EH (cell line): ENCODE measurements at regions not wholly inside any gene's neighbourhood (a gene's known extent, or its start where the extent isn't known, plus 50 kb on each side); places are given as distances from the start of the nearest gene placed in this dataset.

Experiments
- DNase-seq: peaks from one replicate; pipeline ENCODE4 v3.0.0-alpha.2; 2015; ENCODE audit warnings: low read depth

DNA sequence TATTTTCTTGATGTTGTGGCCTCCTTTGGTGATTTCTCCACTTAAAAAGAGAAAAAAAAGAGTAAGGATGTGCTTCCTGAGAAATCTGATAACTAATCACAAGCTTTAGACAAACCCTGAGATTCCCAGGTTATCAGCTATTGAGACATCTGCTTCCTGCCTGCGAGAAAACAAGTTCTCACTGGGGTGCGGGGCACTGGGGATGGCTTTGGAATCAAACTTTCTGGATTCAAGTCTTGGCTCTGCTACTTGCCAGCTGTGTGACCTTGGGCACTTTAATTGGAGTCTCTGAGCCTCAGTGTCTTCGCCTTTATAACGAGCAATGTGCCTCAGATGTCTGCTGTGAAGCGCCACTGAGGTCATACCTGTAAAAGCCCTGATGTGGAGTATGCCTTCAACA lies 152.5 kb upstream of the NAV2 start:
- no peak for DNase-seq

DNA sequence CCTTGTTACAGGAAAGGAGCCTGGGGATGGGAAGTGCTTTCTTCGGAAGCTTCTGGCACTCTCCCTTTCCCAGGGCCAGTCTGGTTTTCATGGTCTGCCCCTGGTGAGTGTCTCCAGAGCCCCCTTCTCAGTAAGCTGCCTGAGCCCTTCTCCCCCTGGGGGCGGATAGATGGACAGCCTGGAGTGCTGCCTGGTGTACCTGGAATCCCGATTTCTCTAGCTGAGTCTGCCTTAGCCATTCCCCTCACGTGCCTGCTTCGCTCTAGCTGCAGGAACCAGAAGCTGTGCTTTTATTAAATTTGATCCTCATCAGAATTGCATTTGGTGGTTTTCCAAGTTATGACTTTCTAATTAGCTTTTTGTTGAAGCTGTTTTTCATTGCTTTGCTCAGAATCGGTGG lies 152.9 kb upstream of the NAV2 start:
- DNase-seq, result no peak

GRCh38 chr11:19558189-19558986 lies 154.2 kb upstream of the NAV2 start:
- DNase-seq, result no peak

DNA sequence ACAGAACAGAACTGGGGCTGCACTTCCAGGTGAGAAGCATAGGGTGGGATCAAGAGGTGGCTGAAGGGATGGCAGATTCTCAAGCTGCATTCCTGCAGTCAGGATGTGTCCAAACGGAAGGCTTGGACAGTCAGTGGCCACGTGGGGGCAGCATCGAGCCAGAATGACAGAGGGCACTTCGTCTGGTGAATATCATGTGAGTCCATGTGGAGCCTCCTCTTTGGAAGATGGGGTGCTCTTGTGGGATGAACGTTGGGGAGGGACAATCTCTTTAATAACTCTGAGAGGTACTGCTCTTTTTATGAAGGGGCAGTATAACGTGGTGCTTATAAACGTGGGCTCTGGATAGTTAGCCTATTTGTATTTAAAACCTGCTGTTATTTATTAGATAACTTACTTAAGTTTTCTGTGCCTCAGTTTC lies 154.9 kb upstream of the NAV2 start:
- peak; percentile 77 for DNase-seq

DNA sequence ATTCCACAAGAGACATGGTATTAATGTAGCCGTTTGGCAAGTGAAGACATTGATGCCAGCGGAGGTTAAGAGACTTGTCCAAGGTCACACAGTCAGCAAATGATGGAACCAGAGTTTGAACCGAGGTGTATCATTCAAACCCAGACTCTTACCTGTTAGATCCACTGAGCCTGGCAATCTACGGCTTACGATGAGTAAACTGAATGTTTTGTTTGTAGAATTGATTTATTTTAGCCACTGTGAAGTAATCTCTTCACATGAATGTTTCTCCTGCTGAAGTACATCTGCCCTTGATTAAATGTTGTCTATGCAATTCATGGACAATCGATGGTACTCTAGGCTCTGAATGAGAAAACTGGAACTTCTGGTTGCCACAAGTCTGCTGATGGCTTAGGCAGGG lies 155.5 kb upstream of the NAV2 start:
- DNase-seq, result no peak

DNA sequence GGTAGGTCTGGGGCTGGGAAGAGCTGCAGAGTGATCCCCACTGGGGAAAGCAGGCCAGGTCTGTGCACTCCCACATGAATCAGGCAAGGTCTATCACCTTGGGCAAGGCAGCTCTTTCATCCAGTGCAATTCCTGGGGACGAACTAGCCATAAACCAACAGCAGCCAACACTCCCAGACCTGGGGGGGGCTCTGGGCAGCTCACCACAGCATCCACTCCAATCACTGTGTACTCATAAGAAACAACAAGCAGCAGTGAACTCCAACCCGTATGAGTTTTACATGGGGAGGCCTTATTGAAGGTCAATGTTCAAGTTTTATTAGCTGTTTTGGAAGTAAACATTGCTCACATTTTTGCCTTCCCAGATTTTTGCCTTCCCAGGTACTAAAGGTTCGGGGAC lies 157.4 kb upstream of the NAV2 start:
- DNase-seq, result no peak

- peak; percentile 73 for DNase-seq
Measured at GRCh38 chr11:19553683-19554333, 158.8 kb upstream of the NAV2 start.

DNA sequence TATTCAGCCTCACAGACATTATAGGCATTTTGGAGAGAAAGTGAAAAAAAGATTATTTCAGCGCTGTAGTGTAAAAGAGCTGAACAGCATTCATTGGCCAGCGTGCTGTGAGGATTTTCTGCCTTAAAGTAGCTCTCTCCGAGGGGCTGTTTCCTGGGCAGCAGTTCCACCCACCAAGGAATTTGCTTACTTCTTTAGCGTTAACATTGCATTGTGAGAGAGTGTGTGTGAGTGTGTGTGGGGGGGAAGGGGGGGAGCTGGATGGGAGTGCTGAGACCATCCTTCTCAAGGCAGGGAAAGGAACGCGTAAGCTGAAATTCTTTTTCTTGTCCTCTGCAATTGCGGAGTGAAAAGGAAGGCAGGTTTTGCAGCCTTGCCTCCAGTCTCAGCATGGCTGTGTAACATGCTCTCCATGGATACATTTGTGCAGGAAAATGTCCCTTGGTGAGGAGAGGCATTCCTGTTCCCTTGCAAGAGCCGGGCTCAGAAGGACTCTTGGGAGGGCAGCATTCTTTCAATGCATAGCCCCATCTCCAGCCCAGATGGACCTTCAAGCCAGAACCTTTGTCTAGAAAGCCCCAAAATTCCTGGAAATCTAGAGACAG lies 159.9 kb upstream of the NAV2 start:
- no peak for DNase-seq

- no peak for DNase-seq
Measured at GRCh38 chr11:19552161-19552560, 160.5 kb upstream of the NAV2 start.

GRCh38 chr11:19551457-19551856 lies 161.2 kb upstream of the NAV2 start:
- no peak for DNase-seq

GRCh38 chr11:19547044-19547443 lies 165.6 kb upstream of the NAV2 start:
- DNase-seq, result no peak

GRCh38 chr11:19546325-19546724 lies 166.3 kb upstream of the NAV2 start:
- no peak for DNase-seq

DNA sequence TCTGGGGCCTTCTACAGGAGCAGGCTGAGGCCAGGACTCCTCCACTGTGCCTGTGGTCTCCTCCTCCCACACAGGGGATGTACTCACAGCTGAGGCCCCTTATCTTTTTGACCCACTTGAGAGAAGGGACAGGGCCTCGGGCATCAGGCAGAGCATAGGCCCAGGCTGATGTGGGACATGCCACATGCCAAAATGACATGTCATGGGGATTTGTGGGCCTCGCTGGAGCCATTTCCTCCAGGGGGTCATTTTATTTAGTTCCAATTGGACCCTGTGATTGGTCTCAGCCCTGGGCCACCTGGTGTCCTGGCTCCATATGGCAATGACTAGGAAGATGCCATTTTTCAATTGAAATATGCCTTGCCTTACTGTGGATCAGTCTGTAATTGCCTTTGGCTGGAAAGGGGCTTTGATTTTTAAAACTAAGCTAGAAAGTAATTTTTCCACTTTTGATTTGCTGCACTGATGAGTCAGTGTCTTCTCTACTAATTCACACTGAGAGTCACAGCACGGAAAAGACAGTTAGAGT lies 171.1 kb upstream of the NAV2 start:
- DNase-seq, result no peak

DNA sequence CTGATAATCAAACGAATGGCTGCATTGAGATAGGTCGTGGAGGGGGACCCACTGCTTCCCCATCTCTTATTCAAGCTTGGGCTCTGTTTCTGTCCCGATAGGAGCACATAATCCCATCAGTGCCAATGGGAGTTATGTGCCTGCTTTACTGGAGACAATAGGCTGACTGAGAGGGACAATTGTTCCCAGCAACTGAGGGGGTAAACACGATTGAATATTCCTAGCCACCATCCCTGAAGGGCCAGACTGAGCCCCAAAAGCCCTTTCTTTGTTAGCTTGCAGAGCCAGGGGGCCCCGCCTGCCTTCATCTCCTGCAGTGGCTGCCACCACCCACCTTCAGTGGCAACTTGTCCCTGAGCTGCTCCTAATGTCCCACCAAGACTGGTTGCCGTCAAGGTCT lies 172.8 kb upstream of the NAV2 start:
- no peak for DNase-seq

GRCh38 chr11:19537803-19538453 lies 174.7 kb upstream of the NAV2 start:
- DNase-seq, result no peak

GRCh38 chr11:19536131-19536530 lies 176.5 kb upstream of the NAV2 start:
- DNase-seq, result no peak

DNA sequence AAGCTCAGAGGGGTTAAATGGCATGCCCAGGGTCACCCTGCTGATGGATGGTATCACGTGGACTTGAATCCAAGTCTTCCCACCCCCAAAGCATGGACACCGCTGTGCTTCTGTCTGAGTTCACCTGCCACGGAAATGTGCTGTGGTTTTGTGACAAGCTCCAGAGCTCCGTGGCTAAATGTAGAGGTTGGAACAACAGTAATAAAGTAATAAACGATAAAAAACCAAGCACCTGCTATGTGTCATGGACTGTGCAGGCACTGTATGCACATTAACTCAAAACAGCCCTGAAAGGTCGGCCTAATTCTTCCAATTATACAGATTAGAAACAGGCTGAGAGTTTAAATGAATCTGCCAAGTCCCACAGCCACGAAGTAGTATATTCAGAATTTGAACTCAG lies 182.1 kb upstream of the NAV2 start:
- DNase-seq, result no peak

DNA sequence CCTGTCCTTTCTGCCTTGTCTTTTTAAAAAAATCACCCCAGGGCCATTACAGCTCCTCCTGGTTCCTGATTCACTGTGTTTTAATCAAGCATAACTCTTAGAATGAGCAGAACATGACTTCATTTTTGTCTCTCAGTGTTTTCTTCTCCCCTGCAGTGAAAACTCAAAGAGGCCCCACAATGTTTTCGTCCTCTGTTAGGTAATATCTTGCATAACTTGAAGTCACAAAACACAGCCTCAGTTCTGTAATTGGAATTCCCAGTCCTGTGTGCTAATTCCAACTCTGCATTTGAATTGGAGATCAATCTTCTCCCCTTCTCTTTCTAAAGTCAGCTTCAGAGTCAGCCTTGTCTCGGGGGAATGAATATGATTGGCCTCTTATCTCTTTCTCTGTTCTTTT lies 186.5 kb upstream of the NAV2 start:
- no peak for DNase-seq

- DNase-seq, result no peak
Measured at GRCh38 chr11:19525714-19526113, 186.9 kb upstream of the NAV2 start.

- no peak for DNase-seq
Measured at GRCh38 chr11:19525276-19525675, 187.4 kb upstream of the NAV2 start.

- peak; percentile 1 for DNase-seq
Measured at GRCh38 chr11:19524171-19524671, 188.4 kb upstream of the NAV2 start.

DNA sequence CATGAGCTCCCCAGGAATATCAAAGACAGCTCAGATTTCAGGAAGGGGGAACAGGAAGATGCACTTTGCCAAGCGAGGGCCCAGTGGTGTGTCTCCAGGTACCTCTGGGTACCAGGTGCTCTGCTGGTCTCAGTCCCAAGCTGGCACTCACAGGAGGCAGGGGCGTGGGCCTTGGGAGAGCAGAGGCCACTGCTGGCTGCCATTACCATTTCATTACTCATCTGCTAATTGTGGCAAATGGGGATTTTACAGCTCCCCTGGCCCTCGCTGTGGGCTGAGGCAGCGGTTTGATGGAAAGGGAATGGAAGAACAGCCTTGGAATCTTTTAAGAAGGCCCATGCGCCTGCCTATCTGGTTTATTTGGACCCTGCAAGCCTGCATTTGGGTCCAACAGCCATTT lies 192.0 kb upstream of the NAV2 start:
- DNase-seq, result no peak
